ENCODE measurements at regions not wholly inside any gene's neighbourhood (a gene's known extent, or its start where the extent isn't known, plus 50 kb on each side); places are given as distances from the start of the nearest gene placed in this dataset.

GRCh38 chr13:74438901-74439300 is 304.7 kb upstream of the KLF12 start:
- DNase-seq (ENCODE audit: low spot score), result no peak
- H3K27ac ChIP-seq, result no peak overlapping the region
- TF ChIP-seq, protein P1, sequence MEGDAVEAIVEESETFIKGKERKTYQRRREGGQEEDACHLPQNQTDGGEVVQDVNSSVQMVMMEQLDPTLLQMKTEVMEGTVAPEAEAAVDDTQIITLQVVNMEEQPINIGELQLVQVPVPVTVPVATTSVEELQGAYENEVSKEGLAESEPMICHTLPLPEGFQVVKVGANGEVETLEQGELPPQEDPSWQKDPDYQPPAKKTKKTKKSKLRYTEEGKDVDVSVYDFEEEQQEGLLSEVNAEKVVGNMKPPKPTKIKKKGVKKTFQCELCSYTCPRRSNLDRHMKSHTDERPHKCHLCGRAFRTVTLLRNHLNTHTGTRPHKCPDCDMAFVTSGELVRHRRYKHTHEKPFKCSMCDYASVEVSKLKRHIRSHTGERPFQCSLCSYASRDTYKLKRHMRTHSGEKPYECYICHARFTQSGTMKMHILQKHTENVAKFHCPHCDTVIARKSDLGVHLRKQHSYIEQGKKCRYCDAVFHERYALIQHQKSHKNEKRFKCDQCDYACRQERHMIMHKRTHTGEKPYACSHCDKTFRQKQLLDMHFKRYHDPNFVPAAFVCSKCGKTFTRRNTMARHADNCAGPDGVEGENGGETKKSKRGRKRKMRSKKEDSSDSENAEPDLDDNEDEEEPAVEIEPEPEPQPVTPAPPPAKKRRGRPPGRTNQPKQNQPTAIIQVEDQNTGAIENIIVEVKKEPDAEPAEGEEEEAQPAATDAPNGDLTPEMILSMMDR (IDR thresholded peaks at IDR 0.05), result no peak
- H3K4me3 ChIP-seq, result no peak overlapping the region
- H3K4me1 ChIP-seq, result no peaks in the 10 kb centered on the region
- H3K9me3 ChIP-seq, result peaks cover 0 to 11% of the 10 kb centered on the region in 2 donors
- H3K27me3 ChIP-seq, result no peaks in the 10 kb centered on the region
- no peaks in the 10 kb centered on the region for H3K36me3 ChIP-seq

- no peaks in the 10 kb centered on the region for H3K4me1 ChIP-seq
- H3K36me3 ChIP-seq, result no peaks in the 10 kb centered on the region
- no peak for DNase-seq (ENCODE audit: low spot score)
- no peak overlapping the region for H3K27ac ChIP-seq
- H3K4me3 ChIP-seq, result no peak overlapping the region
- TF ChIP-seq, protein P1 (IDR thresholded peaks at IDR 0.05), result no peak
- no peaks in the 10 kb centered on the region for H3K9me3 ChIP-seq
- H3K27me3 ChIP-seq, result no peaks in the 10 kb centered on the region
These were observed 300.6 kb upstream of the KLF12 start for GRCh38 chr13:74434782-74435181.

DNA sequence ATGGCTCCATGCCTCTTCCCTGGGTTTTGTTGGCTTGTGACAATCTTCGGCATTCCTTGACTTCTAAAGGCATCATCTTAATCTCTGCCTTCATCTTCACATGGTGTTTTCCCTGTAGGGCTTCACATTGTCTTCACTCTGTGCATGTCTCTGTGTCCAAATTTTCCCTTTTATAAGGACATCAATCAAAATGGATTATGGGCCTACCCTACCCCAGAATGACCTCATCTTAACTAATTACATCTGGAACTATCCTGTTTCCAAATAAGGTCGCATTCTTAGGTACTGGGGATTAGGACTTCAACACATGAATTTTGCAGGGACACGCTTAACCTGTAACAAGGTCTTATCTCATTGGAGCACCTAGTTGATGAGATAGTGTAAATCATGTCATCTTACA is 290.3 kb upstream of the KLF12 start:
- Histone ChIP-seq H3K9me3 (no peaks in the 10 kb centered on the region), H3K4me1 (no peaks in the 10 kb centered on the region), H3K27me3 (no peaks in the 10 kb centered on the region), H3K4me3 (no peak overlapping the region), H3K27ac (no peak overlapping the region), H3K36me3 (no peaks in the 10 kb centered on the region)
- TF ChIP-seq, protein P1 (IDR thresholded peaks at IDR 0.05), result no peak
- DNase-seq (ENCODE audit: low spot score), result no peak

DNA sequence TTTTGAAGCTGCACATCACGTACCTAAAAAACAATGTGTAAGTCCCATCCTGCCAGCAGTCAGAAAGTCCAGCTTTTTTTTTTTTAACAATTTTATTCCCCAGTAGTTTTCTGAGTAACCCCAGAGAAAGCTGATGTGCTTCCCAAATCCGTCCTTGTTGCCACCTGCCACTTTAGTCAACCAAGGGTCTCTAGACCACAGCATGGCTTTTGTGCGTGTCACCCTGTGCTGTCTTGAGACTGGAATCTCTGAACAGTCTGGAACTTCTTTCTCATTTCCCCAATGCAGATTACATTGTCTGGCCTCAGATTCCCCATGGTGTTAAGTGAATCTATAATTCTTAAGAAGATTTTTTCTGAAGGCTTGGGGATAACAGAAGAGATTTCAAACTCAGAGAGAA is 289.2 kb upstream of the KLF12 start:
- Histone ChIP-seq H3K4me3 (no peak overlapping the region), H3K27me3 (no peaks in the 10 kb centered on the region), H3K27ac (no peak overlapping the region), H3K9me3 (no peaks in the 10 kb centered on the region), H3K4me1 (no peaks in the 10 kb centered on the region), H3K36me3 (no peaks in the 10 kb centered on the region)
- TF ChIP-seq, protein P1 (IDR thresholded peaks at IDR 0.05), result no peak
- no peak for DNase-seq (ENCODE audit: low spot score)

DNA sequence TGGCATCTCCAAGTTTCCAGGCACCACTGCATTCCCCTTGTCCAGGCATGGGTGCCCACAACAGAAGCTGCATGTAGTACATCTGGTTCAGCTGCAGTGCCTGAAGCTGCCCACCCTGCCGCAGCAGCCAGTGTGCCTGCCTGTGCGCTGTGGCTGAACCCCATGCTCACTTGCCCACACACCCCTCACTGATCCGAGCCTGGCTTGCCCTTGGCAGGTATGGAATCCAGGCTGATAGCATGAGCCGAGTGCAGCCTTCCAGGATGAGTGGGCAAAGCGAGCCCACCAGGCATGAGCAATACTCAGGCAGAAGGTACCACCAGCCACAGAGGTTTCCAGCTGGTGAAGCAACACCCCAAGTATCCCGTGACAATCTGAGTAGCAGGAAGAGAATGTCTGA is 280.3 kb upstream of the KLF12 start:
- TF ChIP-seq, protein P1 (IDR thresholded peaks at IDR 0.05), result no peak
- no peak for DNase-seq (ENCODE audit: low spot score)
- no peaks in the 10 kb centered on the region for H3K27me3 ChIP-seq

DNA sequence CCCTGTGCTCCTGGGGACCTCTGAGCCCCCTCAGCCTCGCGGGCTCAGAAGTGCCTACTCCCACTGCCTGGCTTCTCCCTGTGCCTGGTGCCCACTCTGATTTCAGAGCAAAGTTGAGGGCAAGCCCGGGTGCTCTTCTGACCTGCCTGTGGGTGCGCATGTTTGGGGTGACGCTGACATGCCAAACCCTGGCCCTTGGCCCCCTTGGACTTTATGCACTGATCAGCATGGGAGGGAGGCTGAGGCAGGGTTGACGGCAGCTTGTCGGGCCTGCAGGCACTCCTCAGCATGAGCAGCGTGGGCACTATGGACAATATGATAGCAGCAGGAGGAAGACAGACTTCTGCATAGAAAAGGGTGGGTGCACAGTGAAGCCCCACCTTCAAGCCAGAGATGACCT is 279.3 kb upstream of the KLF12 start:
- Histone ChIP-seq H3K27me3 (no peaks in the 10 kb centered on the region), H3K4me3 (no peak overlapping the region), H3K36me3 (no peaks in the 10 kb centered on the region), H3K27ac (no peak overlapping the region), H3K9me3 (no peaks in the 10 kb centered on the region), H3K4me1 (no peaks in the 10 kb centered on the region)
- no peak for DNase-seq (ENCODE audit: low spot score)
- TF ChIP-seq, protein P1 (IDR thresholded peaks at IDR 0.05), result no peak

More for the DNA sequence above, 280.3 kb upstream of the KLF12 start:
- Histone ChIP-seq H3K9me3 (no peaks in the 10 kb centered on the region), H3K4me3 (no peak overlapping the region), H3K36me3 (no peaks in the 10 kb centered on the region), H3K4me1 (no peaks in the 10 kb centered on the region), H3K27ac (no peak overlapping the region)
